Neutrophil (primary cell): ENCODE measurements at regions not wholly inside any gene's neighbourhood (a gene's known extent, or its start where the extent isn't known, plus 50 kb on each side); places are given as distances from the start of the nearest gene placed in this dataset.

ENCODE experiments used
- H3K27ac ChIP-seq: fragments of 200-600 bp; sonication (generic); 2 replicates; pipeline ENCODE4 v1.5.1; 2016; ENCODE audit warnings: mild to moderate bottlenecking, moderate library complexity
- H3K27me3 ChIP-seq: fragments of 200-600 bp; sonication (generic); 2 replicates; pipeline ENCODE4 v1.6.0; 2016; ENCODE audit warnings: mild to moderate bottlenecking
- H3K36me3 ChIP-seq: fragments of 200-600 bp; sonication (generic); 2 replicates; pipeline ENCODE4 v1.5.1; 2017
- H3K4me1 ChIP-seq, 2 experiments: fragments of 200-600 bp in 1 of 2; sonication (generic) in 1 of 2; 1 replicate in 1 of 2; 2 replicates in 1 of 2; pipeline versions ENCODE4 v1.5.1 to v1.6.1; 2013 to 2016; ENCODE audit warnings: low read depth in 1 of 2, low read length in 1 of 2, mild to moderate bottlenecking in 1 of 2, moderate library complexity in 1 of 2; ENCODE audit not compliant: control insufficient read depth in 1 of 2, insufficient read depth in 1 of 2
- H3K4me3 ChIP-seq, 2 experiments: fragments of 200-600 bp in 1 of 2; sonication (generic) in 1 of 2; 1 replicate in 1 of 2; 2 replicates in 1 of 2; pipeline ENCODE4 v1.5.1; 2013 to 2016; ENCODE audit warnings: low read depth in 1 of 2, low read length in 1 of 2, mild to moderate bottlenecking in 1 of 2, moderate library complexity in 1 of 2
- H3K9me3 ChIP-seq: fragments of 200-600 bp; sonication (generic); 2 replicates; pipeline ENCODE4 v1.5.1; 2016
- CTCF ChIP-seq: fragments of 200-600 bp; sonication (generic); IDR thresholded peaks from 2 replicates; pipeline ENCODE4 v1.5.1; 2016; ENCODE audit warnings: antibody characterized with exemption

DNA sequence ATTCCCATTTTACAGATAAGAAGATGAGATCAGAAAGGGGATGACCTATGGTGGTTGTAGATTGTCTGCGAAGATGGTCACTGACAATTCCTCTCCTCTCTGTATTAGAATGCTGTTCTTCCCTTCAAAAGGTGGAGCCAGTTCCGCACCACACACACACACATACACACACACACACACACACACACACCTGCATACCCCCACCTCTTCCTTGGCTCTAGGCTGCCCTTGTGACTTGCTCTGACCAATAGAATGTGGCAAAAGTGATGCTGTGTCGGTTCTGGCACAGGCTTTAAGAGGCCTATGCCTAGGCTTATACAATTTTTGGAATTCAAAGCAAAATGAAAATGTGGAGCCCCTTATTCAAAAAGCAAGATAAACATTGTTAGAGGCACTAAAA is 88.0 kb downstream of the ZFP36L2 start:
- H3K27ac ChIP-seq: no peak overlapping the region
- no peak for TF ChIP-seq CTCF
- H3K9me3 ChIP-seq: no peaks in the 10 kb centered on the region
- H3K36me3 ChIP-seq: no peaks in the 10 kb centered on the region
- H3K4me1 ChIP-seq: peaks cover 52 to 53% of the 10 kb centered on the region in 2 experiments
- H3K4me3 ChIP-seq: no peak overlapping the region
- no peaks in the 10 kb centered on the region for H3K27me3 ChIP-seq

DNA sequence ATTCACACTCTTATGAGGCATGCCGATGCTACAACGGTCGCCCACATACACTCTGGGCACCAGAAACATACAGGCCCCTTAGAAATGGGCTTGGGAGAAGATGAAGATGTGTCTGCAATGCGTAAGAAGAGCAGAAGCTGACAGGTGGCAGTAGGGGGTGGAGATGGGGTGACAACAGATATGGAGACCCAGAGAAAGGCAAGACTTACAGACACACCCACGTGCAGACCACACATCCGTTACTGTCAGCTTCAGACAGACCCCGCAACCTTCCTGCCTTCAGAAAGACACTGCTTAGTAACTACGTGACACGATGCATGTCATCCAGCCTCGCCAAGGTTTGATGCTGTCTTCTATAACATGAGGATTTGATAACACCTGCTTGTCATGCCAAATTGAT is 89.5 kb downstream of the ZFP36L2 start:
- no peak for TF ChIP-seq CTCF
- no peak overlapping the region for H3K4me3 ChIP-seq
- no peaks in the 10 kb centered on the region for H3K27me3 ChIP-seq
- H3K9me3 ChIP-seq: no peaks in the 10 kb centered on the region
- no peaks in the 10 kb centered on the region for H3K36me3 ChIP-seq
- peaks cover 56 to 58% of the 10 kb centered on the region in 2 experiments for H3K4me1 ChIP-seq
- H3K27ac ChIP-seq: peak overlapping the region; percentile 99

- H3K4me3 ChIP-seq: no peak overlapping the region
- H3K36me3 ChIP-seq: no peaks in the 10 kb centered on the region
- H3K27ac ChIP-seq: peak overlapping the region; percentile 99
- H3K4me1 ChIP-seq: peaks cover 63 to 65% of the 10 kb centered on the region in 2 experiments
- no peaks in the 10 kb centered on the region for H3K27me3 ChIP-seq
- TF ChIP-seq CTCF: no peak
- no peaks in the 10 kb centered on the region for H3K9me3 ChIP-seq
Measured at GRCh38 chr2:43136011-43136799, 90.2 kb downstream of the ZFP36L2 start.

- no peaks in the 10 kb centered on the region for H3K9me3 ChIP-seq
- no peak overlapping the region for H3K4me3 ChIP-seq
- peak overlapping the region; percentile 99 for H3K27ac ChIP-seq
- no peaks in the 10 kb centered on the region for H3K36me3 ChIP-seq
- no peaks in the 10 kb centered on the region for H3K27me3 ChIP-seq
- peaks cover 69 to 71% of the 10 kb centered on the region in 2 experiments for H3K4me1 ChIP-seq
- TF ChIP-seq CTCF: no peak
Measured at GRCh38 chr2:43135583-43135982, 90.8 kb downstream of the ZFP36L2 start.

DNA sequence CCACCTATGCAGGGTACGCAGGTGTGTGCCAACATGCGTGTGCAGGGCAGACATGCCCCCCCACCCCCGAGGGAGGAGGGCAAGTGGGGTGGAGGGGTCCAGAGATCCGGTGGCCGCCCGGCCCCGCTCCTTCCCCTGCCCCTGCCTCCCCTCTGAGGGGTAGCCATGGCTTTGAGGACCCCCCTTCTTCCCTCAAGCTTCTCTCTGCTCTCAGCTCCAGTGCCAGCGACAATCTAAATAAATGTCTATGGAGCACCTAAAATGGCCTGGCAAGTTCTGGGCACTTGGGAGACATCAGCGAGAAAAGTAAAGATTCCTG is 91.9 kb downstream of the ZFP36L2 start:
- peak overlapping the region; percentile 18 to 51 for H3K4me3 ChIP-seq
- H3K27ac ChIP-seq: peak overlapping the region; percentile 99
- peaks cover 80 to 81% of the 10 kb centered on the region in 2 experiments for H3K4me1 ChIP-seq
- no peaks in the 10 kb centered on the region for H3K27me3 ChIP-seq
- no peaks in the 10 kb centered on the region for H3K9me3 ChIP-seq
- no peaks in the 10 kb centered on the region for H3K36me3 ChIP-seq
- TF ChIP-seq CTCF: no peak
